ENCODE measurements at regions not wholly inside any gene's neighbourhood (a gene's known extent, or its start where the extent isn't known, plus 50 kb on each side); places are given as distances from the start of the nearest gene placed in this dataset.

DNA sequence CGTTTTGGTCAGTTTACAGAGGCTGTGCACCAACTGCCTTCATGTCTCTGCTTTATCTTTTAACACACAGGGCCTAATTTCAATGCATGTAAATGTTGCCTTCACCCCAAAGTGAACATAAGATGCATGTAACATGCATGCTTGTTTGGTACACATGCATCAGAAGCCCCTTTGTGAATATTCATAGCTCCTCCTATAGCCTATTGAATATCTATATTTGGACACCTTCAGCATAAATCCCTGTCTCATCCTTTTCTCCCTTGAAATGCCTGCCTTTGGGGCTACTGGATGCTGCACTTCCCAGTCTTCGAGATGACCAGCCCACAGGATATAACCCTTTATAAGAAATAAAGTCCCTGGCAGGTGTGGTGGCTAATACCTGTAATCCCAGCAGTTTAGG, 57.7 kb upstream of the FAM181A start:
- TF ChIP-seq EZH2phosphoT487 (IDR thresholded peaks at IDR 0.05; ENCODE audit: insufficient read depth, low read depth) (no peak), EZH2 (IDR thresholded peaks at IDR 0.05; ENCODE audit: insufficient read depth, poor library complexity, severe bottlenecking) (no peak)
